ENCODE measurements at regions not wholly inside any gene's neighbourhood (a gene's known extent, or its start where the extent isn't known, plus 50 kb on each side); places are given as distances from the start of the nearest gene placed in this dataset.
"Not testable (repeated sequence)": the region's sequence is repeated elsewhere in the genome, so short reads cannot be mapped to it uniquely, and the experiment has no call there.

DNA sequence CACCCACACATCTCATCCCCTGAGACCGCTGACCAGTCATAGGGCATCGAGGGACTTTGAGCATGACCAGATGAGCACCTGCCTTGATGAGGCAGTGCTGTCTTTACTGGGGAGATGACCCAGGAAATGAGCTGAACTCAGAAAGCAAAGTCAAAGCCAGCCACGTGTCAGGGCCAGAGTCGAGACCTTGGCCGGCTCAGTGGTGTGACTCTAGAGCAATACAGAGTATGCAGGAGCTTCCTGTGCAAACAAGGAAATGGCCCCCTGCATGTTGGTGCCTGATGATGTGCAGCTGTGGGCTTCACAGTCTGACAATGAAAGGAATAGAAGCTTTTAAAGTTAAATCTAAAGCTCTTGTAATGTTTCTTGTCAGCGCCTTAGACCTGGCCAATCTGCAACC lies 332.9 kb downstream of the PCNX1 start:
- Mint-ChIP-seq H3K36me3 (ENCODE audit: low read depth) (no peaks in the 10 kb centered on the region), H3K4me1 (ENCODE audit: low read depth) (peaks cover 6% of the 10 kb centered on the region), H3K27ac (no peak overlapping the region), H3K9me3 (no peaks in the 10 kb centered on the region), H3K4me3 (no peak overlapping the region), H3K27me3 (no peaks in the 10 kb centered on the region)
- DNase-seq = no peak

DNA sequence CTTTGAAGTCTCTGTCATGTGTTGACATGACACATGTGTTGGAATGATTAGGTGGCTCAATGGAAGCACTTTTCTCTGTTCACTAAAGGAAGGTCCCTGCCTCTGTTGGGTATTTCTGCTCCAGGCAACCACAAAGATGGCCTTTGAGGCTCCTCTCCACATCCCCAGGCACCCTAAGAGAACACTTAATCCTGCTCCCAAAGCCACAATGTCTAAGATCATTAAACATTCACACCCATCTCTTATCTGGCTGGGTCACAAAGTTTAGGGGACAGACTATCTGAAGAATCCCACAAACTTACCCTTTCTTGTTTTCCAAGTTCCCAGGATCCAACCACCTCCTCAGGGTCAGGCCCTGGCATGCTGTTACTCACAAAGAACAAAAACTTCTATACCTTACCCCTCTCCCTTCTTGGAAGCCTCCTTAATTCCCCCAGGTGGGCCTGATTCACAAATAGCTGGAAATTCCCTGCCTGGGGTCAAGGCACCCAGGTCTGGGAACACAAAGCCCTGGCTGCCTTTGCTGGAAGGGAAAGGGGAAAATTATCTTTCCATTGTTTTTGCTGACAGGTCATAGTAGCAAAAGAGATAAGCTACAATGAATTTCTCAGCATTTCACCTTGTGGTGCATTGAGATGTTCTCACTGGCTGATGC lies 333.7 kb downstream of the PCNX1 start:
- H3K4me1 Mint-ChIP-seq (ENCODE audit: low read depth) = peaks cover 12% of the 10 kb centered on the region
- no peaks in the 10 kb centered on the region for H3K9me3 Mint-ChIP-seq
- H3K27me3 Mint-ChIP-seq = no peaks in the 10 kb centered on the region
- no peak for DNase-seq
- H3K36me3 Mint-ChIP-seq (ENCODE audit: low read depth) = no peaks in the 10 kb centered on the region
- H3K27ac Mint-ChIP-seq = no peak overlapping the region
- no peak overlapping the region for H3K4me3 Mint-ChIP-seq

DNA sequence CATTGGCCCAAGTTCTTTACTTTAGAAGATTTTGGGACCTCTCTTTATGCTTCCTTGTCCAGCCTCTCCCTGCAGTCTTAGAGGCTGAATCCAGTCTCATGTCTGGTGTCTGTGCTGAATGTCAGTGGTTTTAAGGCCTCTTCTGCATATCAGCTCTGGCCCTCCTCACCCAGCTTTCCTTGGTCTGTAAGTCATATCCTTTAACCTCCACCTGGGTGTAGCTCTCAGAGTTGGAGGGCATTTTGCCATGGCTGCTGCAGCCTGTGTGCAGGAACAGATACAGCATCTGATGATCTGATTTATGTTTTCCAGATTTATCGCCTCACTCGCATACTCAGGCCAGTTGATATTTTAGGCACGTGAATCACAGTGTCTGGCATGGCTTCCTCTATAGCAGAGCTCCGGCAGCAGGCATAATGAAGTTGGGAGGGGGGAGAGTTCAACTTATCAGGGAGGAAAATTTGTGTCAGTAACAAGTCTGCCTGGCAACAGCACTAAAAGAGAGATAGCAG lies 335.0 kb downstream of the PCNX1 start:
- Mint-ChIP-seq H3K36me3 (ENCODE audit: low read depth) (peaks cover 4% of the 10 kb centered on the region), H3K4me3 (no peak overlapping the region), H3K9me3 (peaks cover 6% of the 10 kb centered on the region), H3K27ac (no peak overlapping the region), H3K4me1 (ENCODE audit: low read depth) (peaks cover 23% of the 10 kb centered on the region), H3K27me3 (no peaks in the 10 kb centered on the region)
- DNase-seq = no peak

DNA sequence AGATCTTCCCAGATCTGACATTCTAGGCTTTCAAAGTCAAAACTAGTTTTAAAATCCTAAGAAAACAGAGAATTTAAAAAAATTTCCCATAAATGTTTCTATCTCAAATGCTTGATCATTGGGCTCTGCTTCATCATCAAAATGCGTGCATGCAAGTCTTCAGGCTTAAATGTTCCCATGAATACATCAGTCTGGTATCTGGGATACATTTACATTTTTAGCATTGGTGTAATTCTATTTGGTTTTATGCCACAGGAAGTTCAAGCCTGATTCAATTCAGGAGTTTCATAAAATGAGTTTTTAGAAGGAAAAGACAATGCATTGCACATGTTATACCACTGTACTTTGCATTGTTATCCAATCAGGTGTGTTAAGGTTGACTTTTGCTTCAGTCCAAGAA lies 336.4 kb downstream of the PCNX1 start:
- H3K4me1 Mint-ChIP-seq (ENCODE audit: low read depth) = peaks cover 24% of the 10 kb centered on the region
- no peak for DNase-seq

DNA sequence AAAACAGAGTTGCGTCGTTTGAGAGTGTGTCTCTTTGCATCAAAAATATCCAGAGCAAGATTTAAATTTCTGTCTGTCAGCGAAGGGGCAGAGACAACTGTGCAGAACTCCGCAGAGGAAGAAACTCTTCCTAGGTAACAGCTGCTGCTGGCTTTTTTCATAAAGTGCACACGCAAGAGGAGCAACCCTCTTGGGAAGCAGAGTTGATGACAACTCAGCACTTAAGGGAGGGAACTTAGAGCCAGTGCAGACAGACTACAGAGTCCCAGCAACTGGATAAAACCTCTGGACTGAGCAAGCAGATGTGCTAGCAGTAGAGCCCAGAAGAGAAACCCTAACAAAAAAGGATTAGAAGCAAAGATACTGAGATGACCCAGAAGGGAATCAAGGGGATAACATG lies 337.1 kb downstream of the PCNX1 start:
- Mint-ChIP-seq H3K9me3 (peaks cover 12% of the 10 kb centered on the region), H3K36me3 (ENCODE audit: low read depth) (peaks cover 8% of the 10 kb centered on the region), H3K4me1 (ENCODE audit: low read depth) (peaks cover 24% of the 10 kb centered on the region), H3K4me3 (no peak overlapping the region), H3K27ac (no peak overlapping the region), H3K27me3 (no peaks in the 10 kb centered on the region)
- DNase-seq = no peak

More for the DNA sequence above, 336.4 kb downstream of the PCNX1 start:
- no peak overlapping the region for H3K27ac Mint-ChIP-seq
- peaks cover 8% of the 10 kb centered on the region for H3K36me3 Mint-ChIP-seq (ENCODE audit: low read depth)
- no peaks in the 10 kb centered on the region for H3K27me3 Mint-ChIP-seq
- H3K4me3 Mint-ChIP-seq = no peak overlapping the region
- peaks cover 12% of the 10 kb centered on the region for H3K9me3 Mint-ChIP-seq

DNA sequence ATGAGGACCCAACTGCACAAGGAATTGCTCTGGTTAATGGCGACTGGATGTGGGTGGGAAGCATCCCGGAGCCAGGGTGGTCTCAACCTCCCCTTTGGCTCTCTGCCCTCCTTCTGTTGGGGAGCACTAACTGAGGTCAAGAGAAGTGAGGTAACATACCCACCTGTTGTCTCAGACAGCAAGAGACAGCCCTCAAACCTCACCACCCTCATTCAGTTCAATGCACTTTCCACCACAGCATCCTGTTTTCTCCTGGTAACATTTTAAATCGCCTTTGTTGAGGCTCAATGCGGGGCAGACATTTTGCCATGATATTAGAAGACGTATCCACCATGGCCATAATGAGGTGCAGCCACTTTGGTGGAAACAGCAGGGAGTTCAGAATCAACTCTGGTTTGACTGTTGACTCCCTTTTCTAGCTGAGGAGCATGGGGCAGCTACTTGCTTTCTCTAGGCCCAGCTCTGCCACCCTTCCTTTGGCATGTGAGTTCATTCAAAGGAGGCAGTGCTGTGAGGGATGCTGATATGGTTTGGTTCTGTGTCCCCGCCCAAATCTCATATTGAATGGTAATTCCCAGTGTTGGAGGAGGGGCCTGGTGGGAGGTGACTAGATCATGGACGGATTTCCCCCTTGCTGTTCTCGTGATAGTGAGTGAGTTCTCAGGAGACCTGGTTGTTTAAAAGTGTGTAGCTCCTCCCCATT lies 338.6 kb downstream of the PCNX1 start:
- Mint-ChIP-seq H3K27me3 (no peaks in the 10 kb centered on the region), H3K4me1 (ENCODE audit: low read depth) (peaks cover 27% of the 10 kb centered on the region), H3K36me3 (ENCODE audit: low read depth) (peaks cover 8% of the 10 kb centered on the region), H3K4me3 (no peak overlapping the region), H3K9me3 (peaks cover 12% of the 10 kb centered on the region), H3K27ac (no peak overlapping the region)
- DNase-seq = no peak

DNA sequence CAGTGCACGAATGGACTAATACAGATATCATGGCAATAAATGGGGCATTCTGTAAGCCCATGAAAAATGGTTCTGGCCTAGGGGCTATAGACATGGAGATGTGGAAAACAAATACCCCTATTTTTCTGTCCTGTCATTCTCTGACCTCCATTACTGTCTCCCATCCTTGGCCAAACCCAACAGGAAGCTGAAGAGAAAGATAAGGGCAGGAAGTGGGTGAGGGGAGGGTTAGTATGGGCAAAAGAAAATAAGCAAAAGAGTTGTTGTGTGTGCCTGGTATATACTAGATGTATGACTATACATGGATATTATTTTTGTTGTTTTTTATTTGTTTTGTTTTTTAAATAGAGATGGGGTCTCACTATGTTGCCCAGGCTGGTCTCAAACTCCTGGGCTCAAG lies 339.3 kb downstream of the PCNX1 start:
- no peaks in the 10 kb centered on the region for H3K27me3 Mint-ChIP-seq
- H3K36me3 Mint-ChIP-seq (ENCODE audit: low read depth) = peaks cover 8% of the 10 kb centered on the region
- no peak overlapping the region for H3K4me3 Mint-ChIP-seq
- no peak overlapping the region for H3K27ac Mint-ChIP-seq
- peaks cover 12% of the 10 kb centered on the region for H3K9me3 Mint-ChIP-seq
- no peak for DNase-seq
- H3K4me1 Mint-ChIP-seq (ENCODE audit: low read depth) = peaks cover 27% of the 10 kb centered on the region

DNA sequence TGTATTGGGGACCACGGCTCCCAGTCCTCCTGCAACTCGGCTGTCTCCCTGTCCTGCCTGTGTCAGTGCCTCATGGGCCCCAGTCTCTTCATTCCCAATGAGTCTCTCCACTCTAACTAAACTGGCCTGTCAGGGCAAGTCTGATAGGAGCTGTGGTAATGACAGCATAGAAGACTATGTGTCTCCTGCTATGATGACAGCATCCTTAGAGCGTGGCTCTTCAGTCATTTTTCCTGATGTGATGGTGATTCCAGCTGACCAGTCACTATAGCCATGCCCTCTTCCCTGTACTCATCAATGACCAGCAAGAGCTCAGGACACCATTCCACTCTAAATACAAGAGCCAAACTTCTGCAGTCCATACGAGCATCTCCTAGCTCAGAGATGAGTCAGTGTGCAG lies 339.8 kb downstream of the PCNX1 start:
- no peak for DNase-seq
- peaks cover 27% of the 10 kb centered on the region for H3K4me1 Mint-ChIP-seq (ENCODE audit: low read depth)
- no peaks in the 10 kb centered on the region for H3K27me3 Mint-ChIP-seq
- H3K9me3 Mint-ChIP-seq = peaks cover 12% of the 10 kb centered on the region
- no peak overlapping the region for H3K4me3 Mint-ChIP-seq
- H3K36me3 Mint-ChIP-seq (ENCODE audit: low read depth) = peaks cover 8% of the 10 kb centered on the region
- no peak overlapping the region for H3K27ac Mint-ChIP-seq

DNA sequence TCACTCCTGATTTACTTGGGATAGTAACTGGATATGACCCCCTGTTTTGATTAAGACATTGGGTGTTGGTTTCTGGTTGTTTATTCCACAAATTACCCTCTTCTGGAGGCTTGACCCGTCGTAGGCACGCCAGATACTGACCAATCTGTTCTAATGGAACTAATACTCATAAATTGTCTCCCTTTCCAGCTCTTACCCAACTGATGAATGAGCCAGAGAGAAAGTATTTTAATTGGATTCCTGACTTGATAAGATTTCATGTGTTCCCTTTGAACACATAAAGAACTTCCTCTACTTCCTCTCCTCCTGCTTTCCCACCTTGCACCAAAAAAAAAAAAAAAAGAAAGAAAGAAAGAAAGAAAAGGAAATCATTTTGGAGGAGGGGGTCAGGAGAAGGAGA lies 340.9 kb downstream of the PCNX1 start:
- Mint-ChIP-seq H3K27me3 (no peaks in the 10 kb centered on the region), H3K27ac (no peak overlapping the region), H3K4me1 (ENCODE audit: low read depth) (peaks cover 23% of the 10 kb centered on the region), H3K9me3 (peaks cover 12% of the 10 kb centered on the region), H3K4me3 (no peak overlapping the region), H3K36me3 (ENCODE audit: low read depth) (peaks cover 8% of the 10 kb centered on the region)
- DNase-seq = no peak

DNA sequence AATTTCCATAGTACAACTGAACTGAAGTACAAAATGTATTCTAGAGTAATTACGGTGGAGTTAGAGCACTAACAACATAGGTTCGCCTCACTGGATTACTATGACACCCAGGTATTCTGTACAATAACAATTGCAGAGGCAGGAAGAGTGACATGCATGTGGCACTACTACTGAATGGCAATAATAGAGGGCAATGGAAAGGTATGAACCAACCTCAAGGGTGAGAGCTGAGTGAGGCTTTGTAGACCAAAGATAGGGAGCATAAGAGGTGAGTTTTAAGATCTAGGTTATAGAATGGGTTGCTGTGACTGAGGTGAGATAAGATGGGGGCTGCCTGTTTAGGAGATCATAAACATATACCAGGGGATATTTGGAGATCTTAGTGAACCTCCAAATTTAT lies 343.1 kb downstream of the PCNX1 start:
- H3K27ac Mint-ChIP-seq = no peak overlapping the region
- peaks cover 21% of the 10 kb centered on the region for H3K4me1 Mint-ChIP-seq (ENCODE audit: low read depth)
- H3K27me3 Mint-ChIP-seq = peaks cover 4% of the 10 kb centered on the region
- DNase-seq = no peak
- H3K9me3 Mint-ChIP-seq = peaks cover 12% of the 10 kb centered on the region
- H3K4me3 Mint-ChIP-seq = no peak overlapping the region
- peaks cover 8% of the 10 kb centered on the region for H3K36me3 Mint-ChIP-seq (ENCODE audit: low read depth)

DNA sequence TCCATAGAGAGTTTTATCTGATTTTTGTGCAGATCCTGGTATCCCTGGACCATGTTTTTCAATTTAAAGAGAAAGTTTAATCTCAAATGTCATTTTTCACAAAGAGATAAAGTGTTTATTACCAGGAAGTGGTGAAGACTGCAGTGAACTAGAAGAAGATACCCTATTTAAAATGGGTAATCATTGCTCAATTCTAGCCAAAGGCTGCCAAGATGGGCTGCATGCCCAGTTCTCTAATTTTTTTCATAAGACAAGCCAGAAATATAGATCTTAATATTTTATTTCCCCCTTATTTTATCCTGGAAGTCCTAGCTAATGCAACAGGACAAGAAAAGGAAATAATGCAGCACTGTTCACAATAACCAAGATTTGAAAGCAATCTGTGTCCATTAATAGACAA lies 343.5 kb downstream of the PCNX1 start:
- no peak for DNase-seq
- Mint-ChIP-seq H3K27me3 (peaks cover 4% of the 10 kb centered on the region), H3K4me1 (ENCODE audit: low read depth) (peaks cover 16% of the 10 kb centered on the region), H3K4me3 (no peak overlapping the region), H3K9me3 (peaks cover 12% of the 10 kb centered on the region), H3K36me3 (ENCODE audit: low read depth) (peaks cover 8% of the 10 kb centered on the region), H3K27ac (no peak overlapping the region)

DNA sequence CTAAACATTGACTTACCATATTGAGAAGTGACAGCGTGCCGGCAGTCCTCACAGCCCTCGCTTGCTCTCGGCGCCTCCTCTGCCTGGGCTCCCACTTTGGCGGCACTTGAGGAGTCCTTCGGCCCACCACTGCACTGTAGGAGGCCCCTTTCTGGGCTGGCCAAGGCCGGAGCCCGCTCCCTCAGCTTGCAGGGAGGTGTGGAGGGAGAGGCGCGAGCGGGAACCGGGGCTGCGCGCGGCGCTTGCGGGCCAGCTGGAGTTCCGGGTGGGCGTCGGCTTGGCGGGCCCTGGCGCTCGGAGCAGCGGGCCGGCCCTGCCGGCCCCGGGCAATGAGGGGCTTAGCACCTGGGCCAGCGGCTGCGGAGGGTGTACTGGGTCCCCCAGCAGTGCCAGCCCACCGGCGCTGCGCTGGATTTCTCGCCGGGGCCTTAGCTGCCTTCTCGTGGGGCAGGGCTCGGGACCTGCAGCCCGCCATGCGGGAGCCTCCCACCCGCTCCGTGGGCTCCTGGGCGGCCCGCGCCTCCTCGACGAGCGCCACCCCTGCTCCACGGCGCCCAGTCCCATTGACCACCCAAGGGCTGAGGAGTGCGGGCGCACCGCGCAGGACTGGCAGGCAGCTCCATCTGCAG lies 346.9 kb downstream of the PCNX1 start:
- Mint-ChIP-seq H3K27ac (peak overlapping the region; percentile 31), H3K9me3 (peaks cover 12% of the 10 kb centered on the region), H3K4me3 (peak overlapping the region; percentile 57)
- H3K36me3 Mint-ChIP-seq (ENCODE audit: low read depth); DNase-seq; H3K27me3 Mint-ChIP-seq; H3K4me1 Mint-ChIP-seq (ENCODE audit: low read depth): not testable (repeated sequence)

DNA sequence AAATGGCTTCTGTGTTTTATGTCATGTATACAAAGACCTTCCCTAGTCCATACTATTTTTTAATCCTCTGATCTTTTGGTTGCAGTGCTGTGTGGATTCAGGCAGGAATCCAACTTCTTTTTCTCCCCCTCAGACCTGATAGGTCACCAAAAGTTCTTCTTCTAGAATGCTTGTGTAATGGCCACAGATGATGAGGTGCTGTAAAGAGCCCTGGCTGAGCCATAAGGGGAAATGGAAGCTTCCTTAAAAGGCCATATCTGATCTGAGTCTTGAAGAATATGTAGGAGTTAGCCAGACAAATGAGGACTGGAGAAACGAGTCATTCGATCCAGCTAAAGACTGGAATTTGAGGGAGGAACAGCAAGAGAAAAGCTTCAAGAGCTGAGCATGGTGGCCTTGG lies 353.9 kb downstream of the PCNX1 start:
- no peak for DNase-seq
- peaks cover 26% of the 10 kb centered on the region for H3K9me3 Mint-ChIP-seq
- no peak overlapping the region for H3K4me3 Mint-ChIP-seq
- H3K36me3 Mint-ChIP-seq (ENCODE audit: low read depth) = no peaks in the 10 kb centered on the region
- peaks cover 3% of the 10 kb centered on the region for H3K27me3 Mint-ChIP-seq
- H3K4me1 Mint-ChIP-seq (ENCODE audit: low read depth) = peaks cover 10% of the 10 kb centered on the region
- H3K27ac Mint-ChIP-seq = no peak overlapping the region

DNA sequence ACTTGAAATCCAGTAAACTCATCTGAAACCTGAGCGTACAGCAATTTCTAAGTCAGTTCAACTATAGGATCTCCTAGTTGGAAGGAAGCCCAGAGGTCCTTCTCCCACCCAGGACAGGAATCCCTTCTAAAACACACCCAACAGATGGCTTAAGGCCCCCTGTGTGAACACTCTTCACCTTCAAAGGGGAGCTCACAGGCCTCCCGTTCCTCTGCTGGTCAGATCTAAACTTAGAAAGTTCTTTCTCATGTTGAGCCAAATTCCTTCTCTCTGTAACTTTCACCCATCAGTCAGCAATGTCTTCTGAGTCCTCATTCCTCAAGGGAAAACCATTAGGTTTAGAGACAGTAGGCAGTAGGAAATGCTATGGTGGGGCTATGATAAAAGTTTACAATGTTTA lies 355.2 kb downstream of the PCNX1 start:
- H3K9me3 Mint-ChIP-seq = peaks cover 26% of the 10 kb centered on the region
- peaks cover 17% of the 10 kb centered on the region for H3K4me1 Mint-ChIP-seq (ENCODE audit: low read depth)
- DNase-seq = no peak
- H3K4me3 Mint-ChIP-seq = no peak overlapping the region
- H3K27ac Mint-ChIP-seq = no peak overlapping the region
- no peaks in the 10 kb centered on the region for H3K36me3 Mint-ChIP-seq (ENCODE audit: low read depth)
- H3K27me3 Mint-ChIP-seq = peaks cover 3% of the 10 kb centered on the region

DNA sequence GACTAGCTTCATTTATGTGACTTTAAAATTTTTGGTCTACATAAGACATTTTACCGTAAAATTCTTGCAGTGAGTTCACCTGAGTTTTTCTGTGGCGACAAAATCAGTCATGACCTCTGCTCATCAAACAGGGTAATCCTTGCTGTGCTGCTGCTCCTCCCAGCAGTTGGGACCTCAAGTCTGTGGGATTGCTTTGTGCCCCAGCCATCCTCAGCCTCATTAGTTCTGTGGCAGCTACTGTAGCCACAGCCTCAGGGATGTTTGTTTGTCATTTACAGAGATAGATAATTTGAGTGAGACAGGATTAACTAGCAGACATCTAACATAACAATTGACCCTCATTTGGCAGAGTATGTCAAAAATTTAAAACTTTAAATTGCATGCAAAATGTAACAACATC lies 357.0 kb downstream of the PCNX1 start:
- Mint-ChIP-seq H3K4me3 (no peak overlapping the region), H3K36me3 (ENCODE audit: low read depth) (peaks cover 10% of the 10 kb centered on the region), H3K9me3 (peaks cover 22% of the 10 kb centered on the region), H3K27ac (no peak overlapping the region), H3K27me3 (peaks cover 3% of the 10 kb centered on the region), H3K4me1 (ENCODE audit: low read depth) (peaks cover 29% of the 10 kb centered on the region)
- no peak for DNase-seq

Data from activated T-cell treated with anti-CD3 and anti-CD28 coated beads, Interleukin-2, amount 50 U/mL, for 24 hours (primary cell).